NB4 (cell line): ENCODE measurements at regions not wholly inside any gene's neighbourhood (a gene's known extent, or its start where the extent isn't known, plus 50 kb on each side); places are given as distances from the start of the nearest gene placed in this dataset.

Experiments used
- MYC ChIP-seq: IDR thresholded peaks from 2 replicates; pipeline ENCODE4 v1.6.1; 2011; ENCODE audit warnings: low read depth, low read length
- POLR2A ChIP-seq: IDR thresholded peaks from 2 replicates; pipeline ENCODE4 v1.6.1; 2011; ENCODE audit warnings: mild to moderate bottlenecking; ENCODE audit not compliant: insufficient read length; ENCODE audit errors: extremely low read depth
- TF ChIP-seq, protein P1 (sequence below): IDR thresholded peaks from one replicate; pipeline ENCODE4 v1.5.1; 2012; ENCODE audit warnings: low read depth, low read length
- TF ChIP-seq, protein P2 (sequence below): IDR thresholded peaks from 2 replicates; pipeline ENCODE4 v1.6.1; 2011; ENCODE audit warnings: low read depth, low read length

DNA sequence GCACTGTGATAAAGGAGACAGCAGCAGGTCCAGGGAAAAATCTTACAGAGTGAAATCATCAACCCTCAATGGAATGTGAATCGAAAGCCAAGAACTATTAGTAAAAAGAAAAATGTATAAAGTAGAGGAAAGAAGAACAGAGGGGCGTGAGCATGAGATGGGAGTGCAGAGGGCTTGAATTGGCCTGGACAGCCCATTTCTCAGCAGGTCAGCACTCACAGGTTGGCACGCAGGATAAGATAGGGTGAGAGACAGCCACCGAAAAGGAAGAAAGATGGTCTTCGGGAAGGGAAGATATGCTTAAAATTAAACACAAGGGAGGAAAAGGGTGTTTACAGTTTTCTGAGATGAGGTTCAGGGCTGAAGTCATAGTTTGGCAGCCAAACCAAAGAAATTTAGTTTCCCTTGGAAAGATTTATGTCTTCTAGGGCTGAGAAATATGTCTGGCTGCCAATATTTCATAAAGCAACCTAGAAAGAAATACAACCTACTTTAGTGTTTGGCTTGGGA lies 524.7 kb downstream of the SPATA31D1 start:
- TF ChIP-seq, protein P1, sequence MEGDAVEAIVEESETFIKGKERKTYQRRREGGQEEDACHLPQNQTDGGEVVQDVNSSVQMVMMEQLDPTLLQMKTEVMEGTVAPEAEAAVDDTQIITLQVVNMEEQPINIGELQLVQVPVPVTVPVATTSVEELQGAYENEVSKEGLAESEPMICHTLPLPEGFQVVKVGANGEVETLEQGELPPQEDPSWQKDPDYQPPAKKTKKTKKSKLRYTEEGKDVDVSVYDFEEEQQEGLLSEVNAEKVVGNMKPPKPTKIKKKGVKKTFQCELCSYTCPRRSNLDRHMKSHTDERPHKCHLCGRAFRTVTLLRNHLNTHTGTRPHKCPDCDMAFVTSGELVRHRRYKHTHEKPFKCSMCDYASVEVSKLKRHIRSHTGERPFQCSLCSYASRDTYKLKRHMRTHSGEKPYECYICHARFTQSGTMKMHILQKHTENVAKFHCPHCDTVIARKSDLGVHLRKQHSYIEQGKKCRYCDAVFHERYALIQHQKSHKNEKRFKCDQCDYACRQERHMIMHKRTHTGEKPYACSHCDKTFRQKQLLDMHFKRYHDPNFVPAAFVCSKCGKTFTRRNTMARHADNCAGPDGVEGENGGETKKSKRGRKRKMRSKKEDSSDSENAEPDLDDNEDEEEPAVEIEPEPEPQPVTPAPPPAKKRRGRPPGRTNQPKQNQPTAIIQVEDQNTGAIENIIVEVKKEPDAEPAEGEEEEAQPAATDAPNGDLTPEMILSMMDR, result no peak
- TF ChIP-seq POLR2A, result no peak
- TF ChIP-seq, protein P2, sequence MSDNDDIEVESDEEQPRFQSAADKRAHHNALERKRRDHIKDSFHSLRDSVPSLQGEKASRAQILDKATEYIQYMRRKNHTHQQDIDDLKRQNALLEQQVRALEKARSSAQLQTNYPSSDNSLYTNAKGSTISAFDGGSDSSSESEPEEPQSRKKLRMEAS, result no peak
- TF ChIP-seq MYC, result no peak
